ENCODE measurements at regions not wholly inside any gene's neighbourhood (a gene's known extent, or its start where the extent isn't known, plus 50 kb on each side); places are given as distances from the start of the nearest gene placed in this dataset.

DNA sequence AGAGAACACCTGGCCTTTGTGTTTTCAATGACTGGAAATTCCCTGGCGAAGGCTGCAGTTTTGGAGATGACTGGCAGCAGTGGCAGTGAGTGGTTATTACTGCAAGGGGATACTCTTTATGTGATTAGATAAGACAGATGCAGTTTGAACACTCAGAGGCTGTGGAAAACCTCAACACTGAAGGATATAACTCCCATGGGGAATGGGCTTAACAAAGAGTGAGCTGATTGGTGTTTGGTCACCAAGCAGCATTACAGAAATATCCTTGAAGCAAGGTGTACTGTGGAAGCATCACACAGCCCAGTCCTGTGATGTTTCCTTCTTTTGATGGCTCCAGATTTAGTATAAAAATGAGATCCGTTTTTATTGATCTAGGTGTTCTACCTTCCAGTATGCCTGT, 490.7 kb upstream of the PTPRD start:
- TF ChIP-seq SIN3A (IDR thresholded peaks at IDR 0.05; ENCODE audit: borderline replicate concordance, insufficient read depth, low read depth, low read length) (no peak), POLR2AphosphoS5 (IDR thresholded peaks at IDR 0.05; ENCODE audit: low read depth, low read length) (no peak), TCF7L2 (IDR thresholded peaks at IDR 0.05; ENCODE audit: low read depth, low read length) (no peak)
- TF ChIP-seq, protein P1, sequence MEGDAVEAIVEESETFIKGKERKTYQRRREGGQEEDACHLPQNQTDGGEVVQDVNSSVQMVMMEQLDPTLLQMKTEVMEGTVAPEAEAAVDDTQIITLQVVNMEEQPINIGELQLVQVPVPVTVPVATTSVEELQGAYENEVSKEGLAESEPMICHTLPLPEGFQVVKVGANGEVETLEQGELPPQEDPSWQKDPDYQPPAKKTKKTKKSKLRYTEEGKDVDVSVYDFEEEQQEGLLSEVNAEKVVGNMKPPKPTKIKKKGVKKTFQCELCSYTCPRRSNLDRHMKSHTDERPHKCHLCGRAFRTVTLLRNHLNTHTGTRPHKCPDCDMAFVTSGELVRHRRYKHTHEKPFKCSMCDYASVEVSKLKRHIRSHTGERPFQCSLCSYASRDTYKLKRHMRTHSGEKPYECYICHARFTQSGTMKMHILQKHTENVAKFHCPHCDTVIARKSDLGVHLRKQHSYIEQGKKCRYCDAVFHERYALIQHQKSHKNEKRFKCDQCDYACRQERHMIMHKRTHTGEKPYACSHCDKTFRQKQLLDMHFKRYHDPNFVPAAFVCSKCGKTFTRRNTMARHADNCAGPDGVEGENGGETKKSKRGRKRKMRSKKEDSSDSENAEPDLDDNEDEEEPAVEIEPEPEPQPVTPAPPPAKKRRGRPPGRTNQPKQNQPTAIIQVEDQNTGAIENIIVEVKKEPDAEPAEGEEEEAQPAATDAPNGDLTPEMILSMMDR (IDR thresholded peaks at IDR 0.05), result no peak
- TF ChIP-seq, protein P2, sequence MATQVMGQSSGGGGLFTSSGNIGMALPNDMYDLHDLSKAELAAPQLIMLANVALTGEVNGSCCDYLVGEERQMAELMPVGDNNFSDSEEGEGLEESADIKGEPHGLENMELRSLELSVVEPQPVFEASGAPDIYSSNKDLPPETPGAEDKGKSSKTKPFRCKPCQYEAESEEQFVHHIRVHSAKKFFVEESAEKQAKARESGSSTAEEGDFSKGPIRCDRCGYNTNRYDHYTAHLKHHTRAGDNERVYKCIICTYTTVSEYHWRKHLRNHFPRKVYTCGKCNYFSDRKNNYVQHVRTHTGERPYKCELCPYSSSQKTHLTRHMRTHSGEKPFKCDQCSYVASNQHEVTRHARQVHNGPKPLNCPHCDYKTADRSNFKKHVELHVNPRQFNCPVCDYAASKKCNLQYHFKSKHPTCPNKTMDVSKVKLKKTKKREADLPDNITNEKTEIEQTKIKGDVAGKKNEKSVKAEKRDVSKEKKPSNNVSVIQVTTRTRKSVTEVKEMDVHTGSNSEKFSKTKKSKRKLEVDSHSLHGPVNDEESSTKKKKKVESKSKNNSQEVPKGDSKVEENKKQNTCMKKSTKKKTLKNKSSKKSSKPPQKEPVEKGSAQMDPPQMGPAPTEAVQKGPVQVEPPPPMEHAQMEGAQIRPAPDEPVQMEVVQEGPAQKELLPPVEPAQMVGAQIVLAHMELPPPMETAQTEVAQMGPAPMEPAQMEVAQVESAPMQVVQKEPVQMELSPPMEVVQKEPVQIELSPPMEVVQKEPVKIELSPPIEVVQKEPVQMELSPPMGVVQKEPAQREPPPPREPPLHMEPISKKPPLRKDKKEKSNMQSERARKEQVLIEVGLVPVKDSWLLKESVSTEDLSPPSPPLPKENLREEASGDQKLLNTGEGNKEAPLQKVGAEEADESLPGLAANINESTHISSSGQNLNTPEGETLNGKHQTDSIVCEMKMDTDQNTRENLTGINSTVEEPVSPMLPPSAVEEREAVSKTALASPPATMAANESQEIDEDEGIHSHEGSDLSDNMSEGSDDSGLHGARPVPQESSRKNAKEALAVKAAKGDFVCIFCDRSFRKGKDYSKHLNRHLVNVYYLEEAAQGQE (IDR thresholded peaks at IDR 0.05; ENCODE audit: insufficient read depth in 1 of 2, low read depth in 2 of 2, low read length in 1 of 2), result no peak

Data from Panc1 (cell line).